HUES64 (cell line): ENCODE measurements at regions not wholly inside any gene's neighbourhood (a gene's known extent, or its start where the extent isn't known, plus 50 kb on each side); places are given as distances from the start of the nearest gene placed in this dataset.

Source experiments
- H3K27ac ChIP-seq: 2 replicates; pipeline ENCODE4 v1.7.0; 2013; ENCODE audit warnings: low read depth, low read length, inconsistent platforms
- H3K27me3 ChIP-seq: 2 replicates; pipeline ENCODE4 v1.6.1; 2013; ENCODE audit warnings: mild to moderate bottlenecking, low read length; ENCODE audit not compliant: insufficient read depth
- H3K36me3 ChIP-seq: 2 replicates; pipeline ENCODE4 v1.6.1; 2013; ENCODE audit warnings: mild to moderate bottlenecking, low read length; ENCODE audit not compliant: insufficient read depth
- H3K4me1 ChIP-seq: 2 replicates; pipeline ENCODE4 v1.6.1; 2013; ENCODE audit warnings: mild to moderate bottlenecking, low read length, moderate library complexity; ENCODE audit not compliant: insufficient read depth
- H3K4me3 ChIP-seq: 2 replicates; pipeline ENCODE4 v1.5.1; 2013; ENCODE audit warnings: mild to moderate bottlenecking, low read length, moderate library complexity
- H3K9ac ChIP-seq: 2 replicates; pipeline ENCODE4 v1.6.1; 2013; ENCODE audit warnings: mild to moderate bottlenecking, low read depth, low read length
- H3K9me3 ChIP-seq: 2 replicates; pipeline ENCODE4 v1.6.1; 2013; ENCODE audit warnings: low read depth, low read length; ENCODE audit not compliant: insufficient read depth
- WGBS: fragments of 150-250, 120-280 bp; methylation state at CpG from one replicate; pipeline ENCODE4 v1.1.7; 2013; ENCODE audit warnings: missing lambda C conversion rate; 5-methylcytosine and 5-hydroxymethylcytosine counted together

DNA sequence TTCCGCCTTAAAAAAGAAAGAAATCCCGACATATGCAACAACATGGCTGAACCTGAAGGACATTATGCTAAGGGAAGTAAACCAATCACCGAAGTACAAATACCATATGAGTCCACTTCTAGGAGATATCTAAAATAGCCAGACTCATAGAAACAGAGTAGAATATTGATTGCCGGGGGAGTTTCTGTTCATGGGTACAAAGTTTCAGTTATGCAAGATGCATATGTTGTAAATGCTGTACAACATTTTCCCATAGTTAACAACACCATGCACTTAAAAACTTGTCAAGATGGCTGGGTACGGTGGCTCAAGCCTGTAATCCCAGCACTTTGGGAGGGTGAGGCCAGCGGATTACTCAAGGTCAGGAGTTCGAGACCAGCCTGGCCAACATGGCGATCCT lies 251.5 kb upstream of the EEF2KMT start:
- no peaks in the 10 kb centered on the region for H3K27me3 ChIP-seq
- WGBS = 99% methylated on average over 7 of the region's 8 CpGs
- no peaks in the 10 kb centered on the region for H3K36me3 ChIP-seq
- H3K4me1 ChIP-seq = peaks cover 6% of the 10 kb centered on the region; the same call in 1 of the 2 replicates
- no peak overlapping the region for H3K27ac ChIP-seq
- H3K9me3 ChIP-seq = no peaks in the 10 kb centered on the region
- no peak overlapping the region for H3K9ac ChIP-seq
- no peak overlapping the region for H3K4me3 ChIP-seq

DNA sequence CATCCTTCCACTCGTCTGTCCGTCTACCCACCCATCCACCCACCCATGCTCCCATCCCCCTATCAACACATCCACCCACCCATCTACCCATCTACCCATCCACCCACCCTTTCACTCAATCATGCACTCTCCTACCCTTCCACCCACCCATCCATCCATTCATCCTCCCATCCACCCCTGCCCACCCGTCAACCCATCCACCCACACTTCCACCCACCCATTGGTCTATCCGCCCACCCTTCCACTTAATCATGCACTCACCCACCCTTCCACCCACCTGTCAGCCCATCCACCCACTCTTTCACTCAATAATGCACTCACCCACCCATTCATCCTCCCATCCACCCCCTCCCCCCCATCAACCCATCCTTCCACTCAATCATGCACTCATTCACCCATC lies 250.0 kb upstream of the EEF2KMT start:
- no peak overlapping the region for H3K4me3 ChIP-seq
- no peaks in the 10 kb centered on the region for H3K9me3 ChIP-seq
- H3K36me3 ChIP-seq = no peaks in the 10 kb centered on the region
- H3K27ac ChIP-seq = no peak overlapping the region
- no peak overlapping the region for H3K9ac ChIP-seq
- WGBS = 91% methylated on average over 4 of the region's 4 CpGs
- peaks cover 6% of the 10 kb centered on the region; the same call in 1 of the 2 replicates for H3K4me1 ChIP-seq
- H3K27me3 ChIP-seq = no peaks in the 10 kb centered on the region

DNA sequence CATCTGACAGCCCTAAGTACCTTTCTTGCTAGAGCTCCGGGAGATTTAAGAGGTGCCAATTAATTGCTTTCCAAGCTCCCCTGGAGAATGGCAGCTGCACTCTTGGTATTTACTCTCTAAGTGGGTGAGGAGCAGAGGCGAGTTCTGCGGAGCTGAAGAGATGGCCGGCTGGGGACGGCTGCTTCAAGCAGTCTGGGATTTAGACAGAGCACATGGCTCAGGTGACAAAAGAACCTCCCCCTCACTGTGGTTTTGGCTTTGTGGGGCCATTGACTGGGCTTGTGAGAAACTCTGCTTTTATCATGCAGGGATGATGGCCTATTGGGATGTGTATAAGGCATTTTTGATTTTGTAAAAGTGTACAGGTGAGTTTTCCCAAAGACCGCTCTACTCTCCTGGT lies 239.3 kb upstream of the EEF2KMT start:
- 78% methylated on average over 6 of the region's 6 CpGs for WGBS
- H3K4me1 ChIP-seq = no peaks in the 10 kb centered on the region
- H3K9ac ChIP-seq = no peak overlapping the region
- H3K9me3 ChIP-seq = 0 out of 2 replicates have a peak, but pooled peaks cover 2% of the 10 kb centered on the region
- no peaks in the 10 kb centered on the region for H3K27me3 ChIP-seq
- no peaks in the 10 kb centered on the region for H3K36me3 ChIP-seq
- no peak overlapping the region for H3K27ac ChIP-seq
- H3K4me3 ChIP-seq = no peak overlapping the region

DNA sequence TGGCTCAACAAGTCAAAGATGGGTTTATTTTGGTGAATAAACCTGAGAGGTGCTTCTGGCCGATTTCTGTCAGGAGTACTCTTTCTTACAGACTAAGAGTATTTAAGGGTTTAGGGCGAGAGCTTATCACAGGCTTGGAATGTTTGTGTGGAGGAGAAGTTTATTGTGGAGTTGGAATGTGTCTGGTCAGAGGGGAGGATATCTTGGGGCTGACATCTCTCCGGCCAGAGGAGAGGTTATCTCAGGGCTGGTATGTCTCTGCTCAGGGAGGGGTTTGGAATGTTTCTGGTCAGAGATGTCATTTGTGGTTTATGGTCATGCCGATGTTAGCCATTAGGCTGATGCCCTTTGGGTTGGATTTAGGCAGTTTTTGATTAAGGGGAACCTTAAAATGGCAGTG lies 236.4 kb upstream of the EEF2KMT start:
- H3K27me3 ChIP-seq = no peaks in the 10 kb centered on the region
- 67% methylated on average over 4 of the region's 4 CpGs for WGBS
- H3K4me1 ChIP-seq = no peaks in the 10 kb centered on the region
- H3K9me3 ChIP-seq = 0 out of 2 replicates have a peak, but pooled peaks cover 2% of the 10 kb centered on the region
- H3K9ac ChIP-seq = no peak overlapping the region
- H3K4me3 ChIP-seq = no peak overlapping the region
- H3K27ac ChIP-seq = no peak overlapping the region
- no peaks in the 10 kb centered on the region for H3K36me3 ChIP-seq

GRCh38 chr16:5333126-5333525 lies 235.5 kb upstream of the EEF2KMT start:
- Histone ChIP-seq H3K4me3 (no peak overlapping the region), H3K9ac (no peak overlapping the region), H3K9me3 (0 out of 2 replicates have a peak, but pooled peaks cover 2% of the 10 kb centered on the region), H3K36me3 (no peaks in the 10 kb centered on the region), H3K27me3 (no peaks in the 10 kb centered on the region), H3K4me1 (no peaks in the 10 kb centered on the region), H3K27ac (no peak overlapping the region)
- WGBS = 96% methylated on average over 3 of the region's 5 CpGs

GRCh38 chr16:5330058-5330457 lies 232.5 kb upstream of the EEF2KMT start:
- Histone ChIP-seq H3K36me3 (no peaks in the 10 kb centered on the region), H3K9ac (no peak overlapping the region), H3K27ac (no peak overlapping the region), H3K4me3 (no peak overlapping the region), H3K4me1 (no peaks in the 10 kb centered on the region), H3K27me3 (no peaks in the 10 kb centered on the region), H3K9me3 (0 out of 2 replicates have a peak, but pooled peaks cover 5% of the 10 kb centered on the region)
- 98% methylated on average over 3 of the region's 3 CpGs for WGBS

- Histone ChIP-seq H3K4me1 (peaks cover 4% of the 10 kb centered on the region), H3K4me3 (no peak overlapping the region), H3K27ac (no peak overlapping the region), H3K9ac (no peak overlapping the region), H3K27me3 (no peaks in the 10 kb centered on the region), H3K9me3 (0 out of 2 replicates have a peak, but pooled peaks cover 4% of the 10 kb centered on the region), H3K36me3 (no peaks in the 10 kb centered on the region)
- 89% methylated on average over 5 of the region's 5 CpGs for WGBS
These were observed 231.0 kb upstream of the EEF2KMT start for GRCh38 chr16:5328546-5328945.

DNA sequence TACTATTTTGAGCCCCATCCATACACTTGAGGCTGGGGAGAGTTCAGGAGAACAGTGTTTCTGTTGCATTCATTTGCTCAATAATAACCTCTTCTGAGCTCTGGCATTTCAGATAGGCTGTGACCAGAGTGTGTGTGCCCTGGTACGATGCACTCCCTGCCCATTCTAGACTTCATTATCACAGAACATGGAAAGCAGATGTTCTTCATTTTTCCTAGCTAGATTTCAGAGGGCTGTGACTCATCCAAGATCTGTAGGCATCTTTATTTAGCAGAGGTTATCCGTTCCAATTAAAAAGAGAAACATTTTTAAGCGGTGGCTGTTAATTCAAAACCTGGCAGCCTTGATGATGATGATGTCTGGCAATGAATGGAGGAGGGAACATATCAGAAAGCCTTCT lies 228.8 kb upstream of the EEF2KMT start:
- 94% methylated on average over 3 of the region's 3 CpGs for WGBS
- H3K9me3 ChIP-seq = 0 out of 2 replicates have a peak, but pooled peaks cover 4% of the 10 kb centered on the region
- H3K27ac ChIP-seq = no peak overlapping the region
- H3K36me3 ChIP-seq = no peaks in the 10 kb centered on the region
- H3K4me1 ChIP-seq = peaks cover 11% of the 10 kb centered on the region
- no peak overlapping the region for H3K4me3 ChIP-seq
- no peaks in the 10 kb centered on the region for H3K27me3 ChIP-seq
- H3K9ac ChIP-seq = no peak overlapping the region

GRCh38 chr16:5325932-5326331 lies 228.3 kb upstream of the EEF2KMT start:
- H3K9me3 ChIP-seq = 0 out of 2 replicates have a peak, but pooled peaks cover 4% of the 10 kb centered on the region
- H3K27ac ChIP-seq = no peak overlapping the region
- H3K9ac ChIP-seq = no peak overlapping the region
- no peaks in the 10 kb centered on the region for H3K36me3 ChIP-seq
- peaks cover 11% of the 10 kb centered on the region for H3K4me1 ChIP-seq
- H3K4me3 ChIP-seq = no peak overlapping the region
- H3K27me3 ChIP-seq = no peaks in the 10 kb centered on the region
- WGBS = 100% methylated on average over 3 of the region's 4 CpGs

DNA sequence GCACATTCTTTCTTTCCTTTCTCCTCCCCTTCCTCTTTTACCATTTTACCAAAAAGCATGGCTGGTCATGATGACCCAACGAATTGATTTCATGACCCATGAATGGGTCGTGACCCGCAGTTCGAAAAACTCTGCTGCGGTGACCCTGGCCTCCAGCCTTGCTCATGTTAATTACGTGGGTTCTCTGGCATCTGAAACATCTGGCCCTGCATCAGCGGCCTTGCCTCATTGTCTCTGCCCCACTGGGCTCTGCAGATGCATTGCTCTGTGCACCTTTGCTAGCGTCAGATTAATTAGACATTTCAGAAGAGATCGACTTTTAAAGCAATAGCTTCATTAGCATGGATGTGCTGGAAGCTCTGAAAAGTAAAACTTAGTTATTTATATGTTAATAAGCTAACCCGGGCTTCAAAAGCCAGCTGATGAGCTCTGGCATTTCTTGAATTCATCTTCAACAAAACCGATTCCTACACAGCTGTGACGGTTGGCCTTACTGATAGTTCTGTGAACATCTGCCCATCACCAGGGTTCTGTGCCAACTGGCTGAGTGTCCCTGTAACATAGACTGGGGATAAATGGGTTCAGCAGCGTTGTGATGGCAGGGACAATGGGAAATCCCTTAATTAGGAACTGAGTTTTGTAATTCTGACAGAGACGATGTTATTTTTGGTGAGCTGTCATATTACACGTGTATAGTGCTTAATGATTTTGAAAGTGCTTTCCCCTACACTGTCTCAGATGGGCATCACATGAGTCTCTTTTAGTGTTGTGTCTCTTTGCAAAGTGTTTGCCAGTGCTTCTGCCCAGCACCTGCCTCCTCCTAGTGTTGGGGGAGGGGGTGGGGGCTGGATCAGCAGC lies 225.9 kb upstream of the EEF2KMT start:
- Histone ChIP-seq H3K27ac (no peak overlapping the region), H3K27me3 (no peaks in the 10 kb centered on the region), H3K4me1 (peaks cover 11% of the 10 kb centered on the region), H3K36me3 (no peaks in the 10 kb centered on the region), H3K4me3 (no peak overlapping the region), H3K9ac (no peak overlapping the region), H3K9me3 (0 out of 2 replicates have a peak, but pooled peaks cover 4% of the 10 kb centered on the region)
- 36% methylated on average over 15 of the region's 15 CpGs for WGBS

DNA sequence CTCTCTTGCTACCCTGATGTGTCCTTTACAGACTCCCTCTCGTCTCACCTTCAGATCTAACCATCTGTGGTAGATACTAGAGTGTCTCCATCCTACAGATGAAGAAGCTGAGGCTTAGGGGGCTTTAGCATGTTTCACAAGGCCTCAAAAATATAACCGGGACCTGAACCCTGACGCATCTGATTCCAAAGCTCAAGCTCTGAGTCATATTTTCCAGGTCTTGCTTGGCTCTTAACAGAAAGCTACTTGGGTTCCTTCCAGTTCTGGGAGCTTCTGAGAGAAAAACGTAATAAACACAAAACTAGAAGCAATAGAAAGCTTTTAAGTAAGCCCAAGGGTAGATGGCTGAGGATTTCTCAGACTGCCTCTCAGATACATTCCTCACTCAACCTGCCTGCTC lies 224.3 kb upstream of the EEF2KMT start:
- Histone ChIP-seq H3K27ac (no peak overlapping the region), H3K4me3 (no peak overlapping the region), H3K9ac (no peak overlapping the region), H3K4me1 (peaks cover 11% of the 10 kb centered on the region), H3K27me3 (no peaks in the 10 kb centered on the region), H3K36me3 (no peaks in the 10 kb centered on the region), H3K9me3 (0 out of 2 replicates have a peak, but pooled peaks cover 4% of the 10 kb centered on the region)
- 92% methylated on average over 4 of the region's 4 CpGs for WGBS
